ENCODE measurements at regions not wholly inside any gene's neighbourhood (a gene's known extent, or its start where the extent isn't known, plus 50 kb on each side); places are given as distances from the start of the nearest gene placed in this dataset.

DNA sequence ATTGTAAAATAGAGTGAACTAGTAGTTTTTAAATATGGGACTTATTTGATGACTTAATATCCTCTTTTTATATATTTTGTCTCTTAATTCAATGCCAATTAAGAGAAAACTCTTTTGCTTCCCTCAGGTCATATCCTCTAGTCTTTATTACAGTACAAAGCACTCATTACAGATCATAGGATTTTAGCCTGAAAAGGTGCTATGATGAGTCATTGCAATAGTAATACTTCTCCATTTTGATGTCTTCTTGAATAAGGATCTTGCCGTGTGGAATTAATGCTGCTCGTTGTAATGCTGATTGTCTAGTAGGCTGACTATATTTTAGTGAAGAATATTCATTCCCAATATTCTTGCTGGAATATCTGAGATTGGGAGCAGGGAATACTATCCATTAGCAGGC lies 612.2 kb upstream of the GOLIM4 start:
- H3K4me1 ChIP-seq = no peaks in the 10 kb centered on the region
- H3K9ac ChIP-seq (ENCODE audit: low read depth in 2 of 2, low read length in 2 of 2) = no peak overlapping the region
- no peak for DNase-seq
- TF ChIP-seq, protein P1, sequence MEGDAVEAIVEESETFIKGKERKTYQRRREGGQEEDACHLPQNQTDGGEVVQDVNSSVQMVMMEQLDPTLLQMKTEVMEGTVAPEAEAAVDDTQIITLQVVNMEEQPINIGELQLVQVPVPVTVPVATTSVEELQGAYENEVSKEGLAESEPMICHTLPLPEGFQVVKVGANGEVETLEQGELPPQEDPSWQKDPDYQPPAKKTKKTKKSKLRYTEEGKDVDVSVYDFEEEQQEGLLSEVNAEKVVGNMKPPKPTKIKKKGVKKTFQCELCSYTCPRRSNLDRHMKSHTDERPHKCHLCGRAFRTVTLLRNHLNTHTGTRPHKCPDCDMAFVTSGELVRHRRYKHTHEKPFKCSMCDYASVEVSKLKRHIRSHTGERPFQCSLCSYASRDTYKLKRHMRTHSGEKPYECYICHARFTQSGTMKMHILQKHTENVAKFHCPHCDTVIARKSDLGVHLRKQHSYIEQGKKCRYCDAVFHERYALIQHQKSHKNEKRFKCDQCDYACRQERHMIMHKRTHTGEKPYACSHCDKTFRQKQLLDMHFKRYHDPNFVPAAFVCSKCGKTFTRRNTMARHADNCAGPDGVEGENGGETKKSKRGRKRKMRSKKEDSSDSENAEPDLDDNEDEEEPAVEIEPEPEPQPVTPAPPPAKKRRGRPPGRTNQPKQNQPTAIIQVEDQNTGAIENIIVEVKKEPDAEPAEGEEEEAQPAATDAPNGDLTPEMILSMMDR (IDR thresholded peaks at IDR 0.05) = no peak
- no peaks in the 10 kb centered on the region for H3K27me3 ChIP-seq
- no peaks in the 10 kb centered on the region for H3K9me3 ChIP-seq
- no peaks in the 10 kb centered on the region for H3K36me3 ChIP-seq
- H3K4me3 ChIP-seq = no peak overlapping the region
- H3K27ac ChIP-seq = no peak overlapping the region
- intact Hi-C loops (cut with DNase I) = no loop called here

DNA sequence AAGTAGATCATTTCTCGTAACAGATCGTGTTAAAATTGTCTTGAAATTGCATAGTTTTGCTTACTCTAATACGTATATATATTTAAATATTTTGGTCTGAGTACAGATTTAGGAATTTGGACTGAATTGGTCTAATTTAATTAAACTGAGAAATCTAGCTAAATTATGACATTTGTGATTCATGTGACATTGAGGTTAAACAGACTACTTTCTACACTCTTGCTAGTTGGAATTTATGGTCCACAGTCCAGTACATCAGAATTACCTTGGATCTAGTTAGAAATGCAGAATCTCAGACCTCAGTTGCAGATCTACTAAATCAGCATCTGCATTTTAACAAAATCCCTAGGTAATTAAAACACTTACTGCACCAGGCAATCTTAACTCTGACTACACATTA lies 609.7 kb upstream of the GOLIM4 start:
- H3K27me3 ChIP-seq = no peaks in the 10 kb centered on the region
- H3K36me3 ChIP-seq = no peaks in the 10 kb centered on the region
- TF ChIP-seq, protein P1 (IDR thresholded peaks at IDR 0.05) = no peak
- H3K9me3 ChIP-seq = no peaks in the 10 kb centered on the region
- no peak for DNase-seq
- H3K27ac ChIP-seq = no peak overlapping the region
- H3K4me1 ChIP-seq = no peaks in the 10 kb centered on the region
- intact Hi-C loops (cut with DNase I) = no loop called here
- no peak overlapping the region for H3K9ac ChIP-seq (ENCODE audit: low read depth in 2 of 2, low read length in 2 of 2)
- H3K4me3 ChIP-seq = no peak overlapping the region

DNA sequence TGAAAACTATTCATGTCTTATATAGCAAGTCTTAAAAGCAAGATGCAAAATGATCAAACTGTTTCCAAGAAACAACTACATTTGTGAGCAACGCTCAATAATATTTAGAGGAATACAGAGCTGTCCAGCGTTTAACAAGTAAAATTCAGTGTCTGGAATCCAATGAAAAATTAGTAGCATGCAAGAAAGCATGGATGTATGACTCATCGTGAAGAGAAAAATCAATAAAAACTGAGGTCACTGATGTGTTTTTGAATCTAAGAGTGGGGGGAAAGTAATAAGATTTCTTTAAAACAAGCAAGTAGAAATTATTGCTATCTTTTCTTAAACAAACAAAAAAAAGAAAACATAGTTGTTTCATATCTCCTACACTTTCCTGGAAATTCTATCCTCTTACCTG lies 600.3 kb upstream of the GOLIM4 start:
- TF ChIP-seq, protein P1 (IDR thresholded peaks at IDR 0.05) = no peak
- DNase-seq = no peak

DNA sequence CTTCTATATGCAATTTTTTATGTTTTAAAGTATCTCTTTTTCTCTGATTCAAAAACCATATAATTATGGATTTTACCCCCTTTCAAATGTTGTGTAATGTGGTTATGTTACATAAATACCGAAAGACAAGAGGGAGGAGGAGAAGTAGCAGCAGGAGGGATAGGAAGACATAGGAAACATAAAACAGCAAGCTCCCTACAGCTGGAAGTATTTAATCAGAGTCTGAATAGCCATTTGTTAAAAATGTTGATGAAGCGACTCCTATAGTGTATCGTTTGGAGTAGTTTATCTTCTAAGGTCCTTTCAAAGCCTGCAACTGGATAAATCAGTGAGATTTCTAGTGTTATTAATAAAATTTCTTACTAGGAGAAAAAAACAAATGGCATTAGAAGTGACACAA lies 598.1 kb upstream of the GOLIM4 start:
- Histone ChIP-seq H3K4me3 (no peak overlapping the region), H3K36me3 (no peaks in the 10 kb centered on the region), H3K27me3 (no peaks in the 10 kb centered on the region), H3K4me1 (no peaks in the 10 kb centered on the region), H3K27ac (no peak overlapping the region), H3K9ac (ENCODE audit: low read depth in 2 of 2, low read length in 2 of 2) (no peak overlapping the region), H3K9me3 (no peaks in the 10 kb centered on the region)
- no peak for DNase-seq
- TF ChIP-seq, protein P1 (IDR thresholded peaks at IDR 0.05) = no peak
- intact Hi-C loops (cut with DNase I) = no loop called here

More for the DNA sequence above, 600.3 kb upstream of the GOLIM4 start:
- Histone ChIP-seq H3K27me3 (no peaks in the 10 kb centered on the region), H3K27ac (no peak overlapping the region), H3K9me3 (no peaks in the 10 kb centered on the region), H3K4me1 (no peaks in the 10 kb centered on the region), H3K36me3 (no peaks in the 10 kb centered on the region), H3K9ac (ENCODE audit: low read depth in 2 of 2, low read length in 2 of 2) (no peak overlapping the region), H3K4me3 (no peak overlapping the region)
- intact Hi-C loops (cut with DNase I) = no loop called here

DNA sequence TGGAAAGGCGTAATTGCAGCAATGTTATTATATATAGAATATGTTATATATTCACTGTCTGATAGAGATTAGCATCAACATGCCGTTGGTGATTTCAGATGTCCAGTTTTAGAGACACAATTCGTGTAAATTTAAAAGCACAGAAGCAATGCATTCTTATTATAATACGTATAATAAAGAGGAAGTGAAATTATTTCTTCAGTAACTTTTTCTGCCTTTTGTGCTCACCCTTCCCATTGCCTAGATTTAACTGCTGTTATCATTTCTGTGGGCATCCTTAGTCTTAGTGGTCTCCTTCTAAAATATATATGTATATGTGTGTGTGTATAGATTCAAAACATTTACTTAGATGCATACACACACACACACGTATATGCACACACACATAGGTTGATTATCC lies 592.5 kb upstream of the GOLIM4 start:
- Histone ChIP-seq H3K4me3 (no peak overlapping the region), H3K27me3 (no peaks in the 10 kb centered on the region), H3K36me3 (no peaks in the 10 kb centered on the region), H3K4me1 (no peaks in the 10 kb centered on the region), H3K27ac (no peak overlapping the region), H3K9me3 (no peaks in the 10 kb centered on the region), H3K9ac (ENCODE audit: low read depth in 2 of 2, low read length in 2 of 2) (no peak overlapping the region)
- TF ChIP-seq, protein P1 (IDR thresholded peaks at IDR 0.05) = no peak
- intact Hi-C loops (cut with DNase I) = no loop called here
- DNase-seq = no peak

DNA sequence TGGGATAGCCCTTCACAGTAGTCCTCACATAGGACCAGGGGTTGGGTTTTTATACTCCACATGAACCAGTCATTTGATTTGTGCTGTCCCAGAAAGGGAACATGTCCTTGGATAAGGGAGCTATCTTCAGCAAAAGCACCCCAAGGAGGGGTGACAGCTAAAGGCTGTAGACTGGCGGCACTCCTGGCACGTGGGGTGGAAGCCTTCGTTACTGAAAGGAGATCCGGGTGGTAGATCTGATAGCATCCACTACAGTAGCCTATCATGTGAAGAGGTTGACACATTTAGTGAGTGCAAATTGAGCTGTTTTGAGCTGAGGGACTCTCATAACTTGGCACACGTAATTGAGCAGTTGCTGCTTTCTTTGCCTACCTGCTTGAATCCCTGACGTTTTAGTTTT lies 588.8 kb upstream of the GOLIM4 start:
- H3K9me3 ChIP-seq = no peaks in the 10 kb centered on the region
- no peaks in the 10 kb centered on the region for H3K36me3 ChIP-seq
- H3K4me3 ChIP-seq = no peak overlapping the region
- TF ChIP-seq, protein P1 (IDR thresholded peaks at IDR 0.05) = no peak
- no peak for DNase-seq
- intact Hi-C loops (cut with DNase I) = no loop called here
- no peaks in the 10 kb centered on the region for H3K27me3 ChIP-seq
- H3K9ac ChIP-seq (ENCODE audit: low read depth in 2 of 2, low read length in 2 of 2) = no peak overlapping the region
- H3K4me1 ChIP-seq = no peaks in the 10 kb centered on the region
- no peak overlapping the region for H3K27ac ChIP-seq
